K562 (cell line): ENCODE measurements at regions not wholly inside any gene's neighbourhood (a gene's known extent, or its start where the extent isn't known, plus 50 kb on each side); places are given as distances from the start of the nearest gene placed in this dataset.

Experiments
- KDM2B ChIP-seq: fragments of 250-450 bp; sonication (Bioruptor Pico); IDR thresholded peaks from 2 replicates; pipeline ENCODE4 v1.8.0; 2021; ENCODE audit warnings: mild to moderate bottlenecking, moderate library complexity
- TF ChIP-seq, protein P1 (sequence below): fragments of 200-600 bp; sonication (generic); IDR thresholded peaks from one replicate; pipeline ENCODE4 v1.6.1; 2012; ENCODE audit warnings: mild to moderate bottlenecking, low read depth, low read length, inconsistent platforms
- TF ChIP-seq, protein P2 (sequence below): fragments of 450-650 bp; IDR thresholded peaks from 2 replicates; pipeline ENCODE4 v1.6.1; 2016; ENCODE audit warnings: mild to moderate bottlenecking, moderate library complexity

- TF ChIP-seq, protein P1, sequence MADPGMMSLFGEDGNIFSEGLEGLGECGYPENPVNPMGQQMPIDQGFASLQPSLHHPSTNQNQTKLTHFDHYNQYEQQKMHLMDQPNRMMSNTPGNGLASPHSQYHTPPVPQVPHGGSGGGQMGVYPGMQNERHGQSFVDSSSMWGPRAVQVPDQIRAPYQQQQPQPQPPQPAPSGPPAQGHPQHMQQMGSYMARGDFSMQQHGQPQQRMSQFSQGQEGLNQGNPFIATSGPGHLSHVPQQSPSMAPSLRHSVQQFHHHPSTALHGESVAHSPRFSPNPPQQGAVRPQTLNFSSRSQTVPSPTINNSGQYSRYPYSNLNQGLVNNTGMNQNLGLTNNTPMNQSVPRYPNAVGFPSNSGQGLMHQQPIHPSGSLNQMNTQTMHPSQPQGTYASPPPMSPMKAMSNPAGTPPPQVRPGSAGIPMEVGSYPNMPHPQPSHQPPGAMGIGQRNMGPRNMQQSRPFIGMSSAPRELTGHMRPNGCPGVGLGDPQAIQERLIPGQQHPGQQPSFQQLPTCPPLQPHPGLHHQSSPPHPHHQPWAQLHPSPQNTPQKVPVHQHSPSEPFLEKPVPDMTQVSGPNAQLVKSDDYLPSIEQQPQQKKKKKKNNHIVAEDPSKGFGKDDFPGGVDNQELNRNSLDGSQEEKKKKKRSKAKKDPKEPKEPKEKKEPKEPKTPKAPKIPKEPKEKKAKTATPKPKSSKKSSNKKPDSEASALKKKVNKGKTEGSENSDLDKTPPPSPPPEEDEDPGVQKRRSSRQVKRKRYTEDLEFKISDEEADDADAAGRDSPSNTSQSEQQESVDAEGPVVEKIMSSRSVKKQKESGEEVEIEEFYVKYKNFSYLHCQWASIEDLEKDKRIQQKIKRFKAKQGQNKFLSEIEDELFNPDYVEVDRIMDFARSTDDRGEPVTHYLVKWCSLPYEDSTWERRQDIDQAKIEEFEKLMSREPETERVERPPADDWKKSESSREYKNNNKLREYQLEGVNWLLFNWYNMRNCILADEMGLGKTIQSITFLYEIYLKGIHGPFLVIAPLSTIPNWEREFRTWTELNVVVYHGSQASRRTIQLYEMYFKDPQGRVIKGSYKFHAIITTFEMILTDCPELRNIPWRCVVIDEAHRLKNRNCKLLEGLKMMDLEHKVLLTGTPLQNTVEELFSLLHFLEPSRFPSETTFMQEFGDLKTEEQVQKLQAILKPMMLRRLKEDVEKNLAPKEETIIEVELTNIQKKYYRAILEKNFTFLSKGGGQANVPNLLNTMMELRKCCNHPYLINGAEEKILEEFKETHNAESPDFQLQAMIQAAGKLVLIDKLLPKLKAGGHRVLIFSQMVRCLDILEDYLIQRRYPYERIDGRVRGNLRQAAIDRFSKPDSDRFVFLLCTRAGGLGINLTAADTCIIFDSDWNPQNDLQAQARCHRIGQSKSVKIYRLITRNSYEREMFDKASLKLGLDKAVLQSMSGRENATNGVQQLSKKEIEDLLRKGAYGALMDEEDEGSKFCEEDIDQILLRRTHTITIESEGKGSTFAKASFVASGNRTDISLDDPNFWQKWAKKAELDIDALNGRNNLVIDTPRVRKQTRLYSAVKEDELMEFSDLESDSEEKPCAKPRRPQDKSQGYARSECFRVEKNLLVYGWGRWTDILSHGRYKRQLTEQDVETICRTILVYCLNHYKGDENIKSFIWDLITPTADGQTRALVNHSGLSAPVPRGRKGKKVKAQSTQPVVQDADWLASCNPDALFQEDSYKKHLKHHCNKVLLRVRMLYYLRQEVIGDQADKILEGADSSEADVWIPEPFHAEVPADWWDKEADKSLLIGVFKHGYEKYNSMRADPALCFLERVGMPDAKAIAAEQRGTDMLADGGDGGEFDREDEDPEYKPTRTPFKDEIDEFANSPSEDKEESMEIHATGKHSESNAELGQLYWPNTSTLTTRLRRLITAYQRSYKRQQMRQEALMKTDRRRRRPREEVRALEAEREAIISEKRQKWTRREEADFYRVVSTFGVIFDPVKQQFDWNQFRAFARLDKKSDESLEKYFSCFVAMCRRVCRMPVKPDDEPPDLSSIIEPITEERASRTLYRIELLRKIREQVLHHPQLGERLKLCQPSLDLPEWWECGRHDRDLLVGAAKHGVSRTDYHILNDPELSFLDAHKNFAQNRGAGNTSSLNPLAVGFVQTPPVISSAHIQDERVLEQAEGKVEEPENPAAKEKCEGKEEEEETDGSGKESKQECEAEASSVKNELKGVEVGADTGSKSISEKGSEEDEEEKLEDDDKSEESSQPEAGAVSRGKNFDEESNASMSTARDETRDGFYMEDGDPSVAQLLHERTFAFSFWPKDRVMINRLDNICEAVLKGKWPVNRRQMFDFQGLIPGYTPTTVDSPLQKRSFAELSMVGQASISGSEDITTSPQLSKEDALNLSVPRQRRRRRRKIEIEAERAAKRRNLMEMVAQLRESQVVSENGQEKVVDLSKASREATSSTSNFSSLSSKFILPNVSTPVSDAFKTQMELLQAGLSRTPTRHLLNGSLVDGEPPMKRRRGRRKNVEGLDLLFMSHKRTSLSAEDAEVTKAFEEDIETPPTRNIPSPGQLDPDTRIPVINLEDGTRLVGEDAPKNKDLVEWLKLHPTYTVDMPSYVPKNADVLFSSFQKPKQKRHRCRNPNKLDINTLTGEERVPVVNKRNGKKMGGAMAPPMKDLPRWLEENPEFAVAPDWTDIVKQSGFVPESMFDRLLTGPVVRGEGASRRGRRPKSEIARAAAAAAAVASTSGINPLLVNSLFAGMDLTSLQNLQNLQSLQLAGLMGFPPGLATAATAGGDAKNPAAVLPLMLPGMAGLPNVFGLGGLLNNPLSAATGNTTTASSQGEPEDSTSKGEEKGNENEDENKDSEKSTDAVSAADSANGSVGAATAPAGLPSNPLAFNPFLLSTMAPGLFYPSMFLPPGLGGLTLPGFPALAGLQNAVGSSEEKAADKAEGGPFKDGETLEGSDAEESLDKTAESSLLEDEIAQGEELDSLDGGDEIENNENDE, result no peak
- TF ChIP-seq, protein P2, sequence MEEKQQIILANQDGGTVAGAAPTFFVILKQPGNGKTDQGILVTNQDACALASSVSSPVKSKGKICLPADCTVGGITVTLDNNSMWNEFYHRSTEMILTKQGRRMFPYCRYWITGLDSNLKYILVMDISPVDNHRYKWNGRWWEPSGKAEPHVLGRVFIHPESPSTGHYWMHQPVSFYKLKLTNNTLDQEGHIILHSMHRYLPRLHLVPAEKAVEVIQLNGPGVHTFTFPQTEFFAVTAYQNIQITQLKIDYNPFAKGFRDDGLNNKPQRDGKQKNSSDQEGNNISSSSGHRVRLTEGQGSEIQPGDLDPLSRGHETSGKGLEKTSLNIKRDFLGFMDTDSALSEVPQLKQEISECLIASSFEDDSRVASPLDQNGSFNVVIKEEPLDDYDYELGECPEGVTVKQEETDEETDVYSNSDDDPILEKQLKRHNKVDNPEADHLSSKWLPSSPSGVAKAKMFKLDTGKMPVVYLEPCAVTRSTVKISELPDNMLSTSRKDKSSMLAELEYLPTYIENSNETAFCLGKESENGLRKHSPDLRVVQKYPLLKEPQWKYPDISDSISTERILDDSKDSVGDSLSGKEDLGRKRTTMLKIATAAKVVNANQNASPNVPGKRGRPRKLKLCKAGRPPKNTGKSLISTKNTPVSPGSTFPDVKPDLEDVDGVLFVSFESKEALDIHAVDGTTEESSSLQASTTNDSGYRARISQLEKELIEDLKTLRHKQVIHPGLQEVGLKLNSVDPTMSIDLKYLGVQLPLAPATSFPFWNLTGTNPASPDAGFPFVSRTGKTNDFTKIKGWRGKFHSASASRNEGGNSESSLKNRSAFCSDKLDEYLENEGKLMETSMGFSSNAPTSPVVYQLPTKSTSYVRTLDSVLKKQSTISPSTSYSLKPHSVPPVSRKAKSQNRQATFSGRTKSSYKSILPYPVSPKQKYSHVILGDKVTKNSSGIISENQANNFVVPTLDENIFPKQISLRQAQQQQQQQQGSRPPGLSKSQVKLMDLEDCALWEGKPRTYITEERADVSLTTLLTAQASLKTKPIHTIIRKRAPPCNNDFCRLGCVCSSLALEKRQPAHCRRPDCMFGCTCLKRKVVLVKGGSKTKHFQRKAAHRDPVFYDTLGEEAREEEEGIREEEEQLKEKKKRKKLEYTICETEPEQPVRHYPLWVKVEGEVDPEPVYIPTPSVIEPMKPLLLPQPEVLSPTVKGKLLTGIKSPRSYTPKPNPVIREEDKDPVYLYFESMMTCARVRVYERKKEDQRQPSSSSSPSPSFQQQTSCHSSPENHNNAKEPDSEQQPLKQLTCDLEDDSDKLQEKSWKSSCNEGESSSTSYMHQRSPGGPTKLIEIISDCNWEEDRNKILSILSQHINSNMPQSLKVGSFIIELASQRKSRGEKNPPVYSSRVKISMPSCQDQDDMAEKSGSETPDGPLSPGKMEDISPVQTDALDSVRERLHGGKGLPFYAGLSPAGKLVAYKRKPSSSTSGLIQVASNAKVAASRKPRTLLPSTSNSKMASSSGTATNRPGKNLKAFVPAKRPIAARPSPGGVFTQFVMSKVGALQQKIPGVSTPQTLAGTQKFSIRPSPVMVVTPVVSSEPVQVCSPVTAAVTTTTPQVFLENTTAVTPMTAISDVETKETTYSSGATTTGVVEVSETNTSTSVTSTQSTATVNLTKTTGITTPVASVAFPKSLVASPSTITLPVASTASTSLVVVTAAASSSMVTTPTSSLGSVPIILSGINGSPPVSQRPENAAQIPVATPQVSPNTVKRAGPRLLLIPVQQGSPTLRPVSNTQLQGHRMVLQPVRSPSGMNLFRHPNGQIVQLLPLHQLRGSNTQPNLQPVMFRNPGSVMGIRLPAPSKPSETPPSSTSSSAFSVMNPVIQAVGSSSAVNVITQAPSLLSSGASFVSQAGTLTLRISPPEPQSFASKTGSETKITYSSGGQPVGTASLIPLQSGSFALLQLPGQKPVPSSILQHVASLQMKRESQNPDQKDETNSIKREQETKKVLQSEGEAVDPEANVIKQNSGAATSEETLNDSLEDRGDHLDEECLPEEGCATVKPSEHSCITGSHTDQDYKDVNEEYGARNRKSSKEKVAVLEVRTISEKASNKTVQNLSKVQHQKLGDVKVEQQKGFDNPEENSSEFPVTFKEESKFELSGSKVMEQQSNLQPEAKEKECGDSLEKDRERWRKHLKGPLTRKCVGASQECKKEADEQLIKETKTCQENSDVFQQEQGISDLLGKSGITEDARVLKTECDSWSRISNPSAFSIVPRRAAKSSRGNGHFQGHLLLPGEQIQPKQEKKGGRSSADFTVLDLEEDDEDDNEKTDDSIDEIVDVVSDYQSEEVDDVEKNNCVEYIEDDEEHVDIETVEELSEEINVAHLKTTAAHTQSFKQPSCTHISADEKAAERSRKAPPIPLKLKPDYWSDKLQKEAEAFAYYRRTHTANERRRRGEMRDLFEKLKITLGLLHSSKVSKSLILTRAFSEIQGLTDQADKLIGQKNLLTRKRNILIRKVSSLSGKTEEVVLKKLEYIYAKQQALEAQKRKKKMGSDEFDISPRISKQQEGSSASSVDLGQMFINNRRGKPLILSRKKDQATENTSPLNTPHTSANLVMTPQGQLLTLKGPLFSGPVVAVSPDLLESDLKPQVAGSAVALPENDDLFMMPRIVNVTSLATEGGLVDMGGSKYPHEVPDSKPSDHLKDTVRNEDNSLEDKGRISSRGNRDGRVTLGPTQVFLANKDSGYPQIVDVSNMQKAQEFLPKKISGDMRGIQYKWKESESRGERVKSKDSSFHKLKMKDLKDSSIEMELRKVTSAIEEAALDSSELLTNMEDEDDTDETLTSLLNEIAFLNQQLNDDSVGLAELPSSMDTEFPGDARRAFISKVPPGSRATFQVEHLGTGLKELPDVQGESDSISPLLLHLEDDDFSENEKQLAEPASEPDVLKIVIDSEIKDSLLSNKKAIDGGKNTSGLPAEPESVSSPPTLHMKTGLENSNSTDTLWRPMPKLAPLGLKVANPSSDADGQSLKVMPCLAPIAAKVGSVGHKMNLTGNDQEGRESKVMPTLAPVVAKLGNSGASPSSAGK, result peak; percentile 32; the same call in 1 of the 2 replicates
- TF ChIP-seq KDM2B, result no peak
Measured at GRCh38 chr6:14655201-14656061, 537.9 kb downstream of the CD83 start (continued).
